Colonic mucosa (tissue), 4 donors: ENCODE measurements at regions not wholly inside any gene's neighbourhood (a gene's known extent, or its start where the extent isn't known, plus 50 kb on each side); places are given as distances from the start of the nearest gene placed in this dataset.

ENCODE experiments used
- DNase-seq: peaks from one replicate; pipeline ENCODE4 v3.0.0-alpha.2; 2020
- H3K27ac ChIP-seq: fragments of 200-600 bp; one replicate; pipeline ENCODE4 v1.8.0; 2021
- H3K27me3 ChIP-seq: fragments of 200-600 bp; one replicate; pipeline ENCODE4 v1.8.0; 2021
- H3K36me3 ChIP-seq: fragments of 200-600 bp; one replicate; pipeline ENCODE4 v1.8.0; 2021
- H3K4me1 ChIP-seq: fragments of 200-600 bp; one replicate; pipeline ENCODE4 v1.8.0; 2021; ENCODE audit warnings: mild to moderate bottlenecking
- H3K4me3 ChIP-seq: fragments of 200-600 bp; one replicate; pipeline ENCODE4 v1.8.0; 2021
- H3K9ac ChIP-seq, 2 donors: one replicate each; pipeline ENCODE4 v1.7.0; 2013; ENCODE audit warnings: control low read depth in 2 of 2, low read depth in 2 of 2, low read length in 2 of 2
- H3K9me3 ChIP-seq: fragments of 200-600 bp; one replicate; pipeline ENCODE4 v1.8.0; 2021
- CTCF ChIP-seq: fragments of 200-600 bp; IDR thresholded peaks from one replicate; pipeline ENCODE4 v1.8.0; 2022; ENCODE audit warnings: antibody characterized with exemption, mild to moderate bottlenecking
- intact Hi-C: fragments of 100-400 bp; cut with DNase I; formaldehyde crosslinking; loops from one replicate; pipeline ENCODE4 v1.14.1; 2022
- donor health status: healthy.
- donor health status: DM: no; HTN: no; CAD: no.
- donor health status: DM: no; HTN: no; CAD: no.

- no peak for DNase-seq
- no peaks in the 10 kb centered on the region for H3K4me1 ChIP-seq
- H3K4me3 ChIP-seq: no peak overlapping the region
- no peaks in the 10 kb centered on the region for H3K36me3 ChIP-seq
- no peaks in the 10 kb centered on the region for H3K27me3 ChIP-seq
- intact Hi-C loops: no loop called here
- no peak for TF ChIP-seq CTCF
- H3K9me3 ChIP-seq: no peaks in the 10 kb centered on the region
- H3K27ac ChIP-seq: no peak overlapping the region
- no peak overlapping the region for H3K9ac ChIP-seq
Observed at GRCh38 chr2:13533524-13533922, 816.8 kb downstream of the TRIB2 start.

- no peak overlapping the region for H3K4me3 ChIP-seq
Observed at GRCh38 chr2:13536941-13537340, 820.2 kb downstream of the TRIB2 start.

GRCh38 chr2:13537771-13538349, 821.1 kb downstream of the TRIB2 start:
- H3K9me3 ChIP-seq: no peaks in the 10 kb centered on the region
- H3K27me3 ChIP-seq: no peaks in the 10 kb centered on the region
- H3K27ac ChIP-seq: no peak overlapping the region
- no peak overlapping the region for H3K9ac ChIP-seq
- no peaks in the 10 kb centered on the region for H3K36me3 ChIP-seq
- no peaks in the 10 kb centered on the region for H3K4me1 ChIP-seq
- intact Hi-C loops: no loop called here
- no peak for TF ChIP-seq CTCF
- DNase-seq: no peak
- H3K4me3 ChIP-seq: no peak overlapping the region

More at GRCh38 chr2:13536941-13537340, 820.2 kb downstream of the TRIB2 start:
- no peak for DNase-seq
- H3K4me1 ChIP-seq: no peaks in the 10 kb centered on the region
- H3K36me3 ChIP-seq: no peaks in the 10 kb centered on the region
- no peak overlapping the region for H3K27ac ChIP-seq
- H3K27me3 ChIP-seq: no peaks in the 10 kb centered on the region
- intact Hi-C loops: no loop called here
- no peaks in the 10 kb centered on the region for H3K9me3 ChIP-seq
- H3K9ac ChIP-seq: no peak overlapping the region
- no peak for TF ChIP-seq CTCF

GRCh38 chr2:13539296-13539695, 822.6 kb downstream of the TRIB2 start:
- Histone ChIP-seq H3K27ac (no peak overlapping the region), H3K36me3 (no peaks in the 10 kb centered on the region), H3K9me3 (no peaks in the 10 kb centered on the region), H3K4me1 (no peaks in the 10 kb centered on the region), H3K4me3 (no peak overlapping the region), H3K27me3 (no peaks in the 10 kb centered on the region), H3K9ac (no peak overlapping the region)
- no peak for TF ChIP-seq CTCF
- intact Hi-C loops: no loop called here
- no peak for DNase-seq

GRCh38 chr2:13542061-13542460, 825.3 kb downstream of the TRIB2 start:
- Histone ChIP-seq H3K36me3 (no peaks in the 10 kb centered on the region), H3K4me1 (no peaks in the 10 kb centered on the region), H3K27ac (no peak overlapping the region), H3K9me3 (no peaks in the 10 kb centered on the region), H3K27me3 (no peaks in the 10 kb centered on the region), H3K9ac (no peak overlapping the region), H3K4me3 (no peak overlapping the region)
- no peak for TF ChIP-seq CTCF
- DNase-seq: no peak
- intact Hi-C loops: no loop called here
